ENCODE measurements at regions not wholly inside any gene's neighbourhood (a gene's known extent, or its start where the extent isn't known, plus 50 kb on each side); places are given as distances from the start of the nearest gene placed in this dataset.

DNA sequence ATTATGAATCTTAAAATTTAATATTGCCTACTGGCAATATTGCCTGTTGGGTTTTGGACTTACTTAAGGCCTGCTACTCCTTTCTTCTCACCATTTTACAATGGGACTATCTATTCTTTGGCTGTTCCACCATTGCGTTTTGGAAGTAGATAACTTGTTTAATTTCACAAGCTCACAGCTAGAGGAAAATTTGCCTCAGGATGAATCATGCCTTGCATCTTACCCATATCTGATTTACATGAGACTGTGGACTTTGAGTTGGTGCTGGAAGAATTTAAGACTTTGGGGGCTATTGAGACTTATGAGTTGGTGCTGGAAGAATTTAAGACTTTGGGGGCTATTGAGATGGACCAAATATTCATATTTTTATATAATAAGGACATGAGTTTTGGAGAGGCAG lies 662.6 kb downstream of the METTL15 start:
- Mint-ChIP-seq H3K36me3 (ENCODE audit: low read depth) (peaks cover 3% of the 10 kb centered on the region), H3K9me3 (peaks cover 4% of the 10 kb centered on the region), H3K27ac (ENCODE audit: unreplicated experiment) (no peak overlapping the region), H3K4me1 (no peaks in the 10 kb centered on the region), H3K27me3 (ENCODE audit: low read depth) (no peaks in the 10 kb centered on the region), H3K4me3 (no peak overlapping the region)
- no peak for TF ChIP-seq CTCF (conservative IDR thresholded peaks at IDR 0.05)
- DNase-seq (ENCODE audit: low read depth, low spot score): no peak

- no peaks in the 10 kb centered on the region for H3K4me1 Mint-ChIP-seq
- no peak overlapping the region for H3K4me3 Mint-ChIP-seq
- DNase-seq (ENCODE audit: low read depth, low spot score): no peak
- H3K9me3 Mint-ChIP-seq: no peaks in the 10 kb centered on the region
- no peaks in the 10 kb centered on the region for H3K36me3 Mint-ChIP-seq (ENCODE audit: low read depth)
- no peak overlapping the region for H3K27ac Mint-ChIP-seq (ENCODE audit: unreplicated experiment)
- no peaks in the 10 kb centered on the region for H3K27me3 Mint-ChIP-seq (ENCODE audit: low read depth)
- no peak for TF ChIP-seq CTCF (conservative IDR thresholded peaks at IDR 0.05)
Measured at GRCh38 chr11:28767574-28767973, 659.4 kb downstream of the METTL15 start.

- no peaks in the 10 kb centered on the region for H3K36me3 Mint-ChIP-seq (ENCODE audit: low read depth)
- H3K27ac Mint-ChIP-seq (ENCODE audit: unreplicated experiment): peak overlapping the region; percentile 41
- no peaks in the 10 kb centered on the region for H3K4me1 Mint-ChIP-seq
- H3K4me3 Mint-ChIP-seq: no peak overlapping the region
- no peak for TF ChIP-seq CTCF (conservative IDR thresholded peaks at IDR 0.05)
- no peaks in the 10 kb centered on the region for H3K27me3 Mint-ChIP-seq (ENCODE audit: low read depth)
- DNase-seq (ENCODE audit: low read depth, low spot score): no peak
- no peaks in the 10 kb centered on the region for H3K9me3 Mint-ChIP-seq
Measured at GRCh38 chr11:28763876-28764275, 655.7 kb downstream of the METTL15 start.

DNA sequence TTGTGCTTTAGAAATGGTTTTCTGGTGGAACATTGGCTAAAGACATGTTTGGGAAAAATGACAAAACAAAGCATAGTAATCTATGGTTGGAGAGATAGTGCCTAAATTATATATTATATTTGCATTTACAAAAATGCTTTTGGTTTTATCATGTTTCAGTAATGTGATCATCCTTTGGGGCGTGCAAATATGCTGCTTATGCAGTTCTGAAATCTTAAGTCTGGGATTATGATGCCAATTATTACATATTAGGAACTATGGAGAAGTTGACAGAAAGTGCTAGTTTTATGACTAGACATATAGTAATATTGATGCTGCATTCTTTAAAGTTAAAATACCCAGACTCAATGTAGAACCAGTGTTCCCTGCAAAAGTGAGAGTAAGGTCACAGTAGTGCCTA lies 655.0 kb downstream of the METTL15 start:
- Mint-ChIP-seq H3K4me1 (no peaks in the 10 kb centered on the region), H3K9me3 (no peaks in the 10 kb centered on the region), H3K4me3 (no peak overlapping the region), H3K36me3 (ENCODE audit: low read depth) (no peaks in the 10 kb centered on the region), H3K27ac (ENCODE audit: unreplicated experiment) (no peak overlapping the region), H3K27me3 (ENCODE audit: low read depth) (no peaks in the 10 kb centered on the region)
- no peak for DNase-seq (ENCODE audit: low read depth, low spot score)
- no peak for TF ChIP-seq CTCF (conservative IDR thresholded peaks at IDR 0.05)

DNA sequence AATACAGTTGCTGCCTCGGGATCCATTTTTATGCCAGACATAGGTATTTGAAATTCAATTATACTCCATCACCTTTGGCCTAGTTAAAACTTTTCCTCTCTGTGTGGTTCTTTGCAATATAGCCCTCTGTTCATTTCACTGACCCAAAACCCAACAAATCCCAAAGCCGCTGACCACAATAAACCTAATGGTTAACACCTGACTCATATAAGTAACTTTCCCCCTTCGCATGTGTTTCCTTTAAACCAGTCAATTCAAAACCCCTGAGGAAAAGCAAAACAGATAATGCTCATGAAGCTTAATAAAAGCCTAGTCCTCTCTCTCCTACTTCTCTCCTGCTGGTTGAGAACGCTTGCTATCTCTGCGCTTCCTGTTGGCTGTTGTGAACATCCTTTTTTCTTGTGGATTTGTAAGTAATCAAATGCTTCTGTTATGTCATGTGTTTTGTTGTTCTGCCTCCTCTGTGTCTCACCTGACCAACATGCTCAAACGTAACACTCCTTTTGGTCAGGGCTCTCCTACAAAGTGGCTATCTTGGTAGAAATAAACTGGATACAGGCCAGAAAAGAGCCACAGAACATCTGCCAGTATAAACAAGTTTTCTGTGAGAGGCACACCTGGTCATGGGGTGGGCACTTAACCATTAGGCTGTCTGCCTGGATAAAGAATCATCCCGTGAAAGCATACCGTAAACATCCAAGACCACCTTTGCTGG lies 652.6 kb downstream of the METTL15 start:
- no peak for TF ChIP-seq CTCF (conservative IDR thresholded peaks at IDR 0.05)
- H3K4me1 Mint-ChIP-seq: no peaks in the 10 kb centered on the region
- no peaks in the 10 kb centered on the region for H3K36me3 Mint-ChIP-seq (ENCODE audit: low read depth)
- H3K4me3 Mint-ChIP-seq: no peak overlapping the region
- DNase-seq (ENCODE audit: low read depth, low spot score): no peak
- H3K9me3 Mint-ChIP-seq: no peaks in the 10 kb centered on the region
- H3K27ac Mint-ChIP-seq (ENCODE audit: unreplicated experiment): no peak overlapping the region
- no peaks in the 10 kb centered on the region for H3K27me3 Mint-ChIP-seq (ENCODE audit: low read depth)
